NCI-H446 treated with DMSO at 0.1 percent for 48 hours (cell line): ENCODE measurements at regions not wholly inside any gene's neighbourhood (a gene's known extent, or its start where the extent isn't known, plus 50 kb on each side); places are given as distances from the start of the nearest gene placed in this dataset.

Source experiments
- DNase-seq: peaks from one replicate; lab custom pipeline; 2025; lab: John Stamatoyannopoulos, UW

GRCh38 chr7:69166979-69167516 lies 431.2 kb upstream of the AUTS2 start:
- DNase-seq, result no peak

DNA sequence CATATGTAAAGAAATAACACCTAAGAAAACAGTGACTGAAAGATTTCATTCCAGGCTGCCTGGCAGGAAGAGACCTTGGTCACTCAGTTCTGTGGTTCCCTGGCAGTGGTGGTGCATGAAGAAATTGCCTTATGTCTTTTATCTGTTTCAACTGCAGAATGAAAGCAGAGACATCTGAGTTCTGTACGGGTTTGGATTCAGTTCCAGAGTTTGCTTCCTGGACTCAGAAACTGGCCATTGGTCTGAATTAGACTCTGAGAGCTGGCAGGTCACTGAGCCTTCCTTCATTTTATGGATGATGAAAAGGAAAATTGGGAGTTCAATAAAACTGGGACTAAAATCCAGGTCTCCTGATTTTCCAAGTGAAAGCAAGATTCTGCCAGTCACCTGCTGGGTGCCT lies 428.9 kb upstream of the AUTS2 start:
- no peak for DNase-seq

GRCh38 chr7:69172357-69173077 lies 425.8 kb upstream of the AUTS2 start:
- no peak for DNase-seq

DNA sequence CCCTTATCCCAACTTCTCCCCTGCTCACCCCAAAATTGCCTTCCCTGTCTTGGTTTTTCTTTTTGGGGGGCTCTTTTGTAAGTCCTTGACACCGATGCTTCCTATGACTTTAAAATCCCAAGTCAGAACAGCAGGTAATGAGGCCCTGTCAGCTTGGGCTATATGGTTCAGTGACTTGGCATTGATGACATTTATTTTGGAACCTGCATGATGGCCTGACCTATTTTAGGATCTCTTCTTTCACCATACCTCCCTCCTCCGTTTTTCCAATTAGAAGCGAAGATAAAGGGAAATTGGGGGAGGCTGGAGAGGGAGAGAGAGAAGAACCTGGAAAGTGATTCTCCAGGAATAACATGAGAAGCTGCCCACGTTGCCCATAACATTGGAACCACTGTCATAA lies 424.9 kb upstream of the AUTS2 start:
- no peak for DNase-seq

GRCh38 chr7:69173846-69174245 lies 424.4 kb upstream of the AUTS2 start:
- no peak for DNase-seq

DNA sequence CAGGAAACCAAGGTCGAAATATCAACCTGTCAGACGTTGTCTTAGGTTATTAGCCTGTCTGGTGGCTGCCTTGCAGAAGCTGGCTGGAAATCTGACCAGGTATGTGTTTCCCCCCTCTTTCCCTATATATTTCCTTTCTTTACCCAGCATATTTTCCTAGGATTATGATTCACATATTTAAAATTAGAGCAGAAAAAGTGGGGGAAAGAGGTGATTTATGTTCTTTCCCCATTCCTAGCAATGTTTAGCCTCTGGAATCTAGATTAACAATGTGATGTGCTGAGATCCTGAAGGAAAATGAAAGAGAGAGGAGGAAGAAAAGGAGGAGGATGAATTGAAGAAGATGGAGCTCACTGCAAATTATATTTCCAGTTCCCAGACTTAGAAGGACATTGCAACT lies 421.4 kb upstream of the AUTS2 start:
- DNase-seq, result no peak

DNA sequence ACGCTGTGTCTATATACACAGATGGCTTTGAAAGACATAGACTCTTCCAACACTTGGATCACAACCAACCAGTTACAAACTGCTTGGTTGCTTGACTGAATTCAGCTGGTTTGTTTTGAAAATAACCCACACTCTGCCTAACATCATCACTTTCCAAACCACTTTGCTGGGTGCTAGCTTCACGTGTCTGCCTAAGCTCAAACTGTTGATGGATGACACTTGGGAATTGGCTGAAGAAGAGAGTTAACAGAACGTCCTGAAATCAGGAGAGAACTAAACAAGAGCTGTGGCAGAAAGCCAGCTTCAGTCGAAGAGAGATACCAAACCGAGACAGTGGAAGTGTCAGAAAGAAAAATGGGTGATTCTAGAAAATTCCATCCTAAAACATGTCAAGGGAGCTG lies 420.8 kb upstream of the AUTS2 start:
- no peak for DNase-seq

- DNase-seq, result no peak
These were observed 420.3 kb upstream of the AUTS2 start for GRCh38 chr7:69177941-69178494.

DNA sequence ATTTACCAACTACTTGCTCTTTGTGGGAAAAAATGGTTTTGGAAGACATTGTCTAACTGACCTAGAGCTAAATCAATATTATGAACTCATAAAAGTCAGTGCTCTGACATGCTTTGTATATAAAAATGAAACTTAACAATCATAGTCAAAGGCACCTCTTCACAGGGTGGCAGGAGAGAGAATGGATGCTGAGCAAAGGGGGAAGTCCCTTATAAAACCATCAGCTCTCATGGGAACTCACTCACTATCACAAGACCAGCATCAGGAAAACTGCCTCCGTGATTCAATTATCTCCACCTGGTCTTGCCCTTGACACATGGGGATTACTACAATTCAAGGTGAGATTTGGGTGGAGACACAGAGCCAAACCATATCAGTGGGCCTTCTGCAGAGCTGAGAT lies 417.6 kb upstream of the AUTS2 start:
- DNase-seq, result no peak

GRCh38 chr7:69182596-69183467 lies 415.4 kb upstream of the AUTS2 start:
- DNase-seq, result no peak

DNA sequence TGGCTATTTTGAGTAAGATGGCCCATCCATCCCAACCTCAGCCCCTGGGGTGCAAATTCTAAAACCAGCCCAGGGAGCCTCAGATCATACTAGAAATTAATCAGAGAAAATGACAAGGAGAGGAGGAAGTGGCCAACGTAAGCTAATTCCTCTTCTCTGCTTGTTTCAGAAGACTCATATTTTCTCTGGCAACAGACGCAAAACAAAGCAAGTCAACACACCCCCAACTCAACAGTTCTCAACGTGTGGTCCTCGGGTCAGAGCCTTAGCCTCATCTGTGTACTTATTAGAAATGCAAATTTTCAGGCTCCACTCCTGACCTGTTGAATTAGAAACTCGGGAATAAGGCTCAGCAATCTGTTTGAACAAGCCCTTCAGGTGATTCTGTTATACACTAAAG lies 413.9 kb upstream of the AUTS2 start:
- no peak for DNase-seq

DNA sequence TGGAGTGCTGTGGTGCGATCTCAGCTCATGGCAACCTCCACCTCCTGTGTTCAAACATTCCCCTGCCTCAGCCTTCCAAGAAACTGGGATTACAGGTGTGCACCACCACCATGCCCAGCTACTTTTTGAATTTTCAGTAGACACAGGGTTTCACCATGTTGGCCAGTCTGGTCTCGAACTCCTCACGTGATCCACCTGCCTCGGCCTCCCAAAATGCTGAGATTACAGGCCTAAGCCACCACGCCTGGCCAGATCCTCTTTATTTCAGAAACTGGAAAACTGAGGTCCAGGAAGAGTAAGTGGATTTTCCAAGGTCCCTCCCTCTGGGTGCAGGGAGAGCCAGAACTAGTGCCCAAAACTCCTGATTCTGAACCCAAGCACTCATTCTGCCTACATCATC lies 413.1 kb upstream of the AUTS2 start:
- DNase-seq, result no peak

GRCh38 chr7:69186974-69187373 lies 411.3 kb upstream of the AUTS2 start:
- no peak for DNase-seq

DNA sequence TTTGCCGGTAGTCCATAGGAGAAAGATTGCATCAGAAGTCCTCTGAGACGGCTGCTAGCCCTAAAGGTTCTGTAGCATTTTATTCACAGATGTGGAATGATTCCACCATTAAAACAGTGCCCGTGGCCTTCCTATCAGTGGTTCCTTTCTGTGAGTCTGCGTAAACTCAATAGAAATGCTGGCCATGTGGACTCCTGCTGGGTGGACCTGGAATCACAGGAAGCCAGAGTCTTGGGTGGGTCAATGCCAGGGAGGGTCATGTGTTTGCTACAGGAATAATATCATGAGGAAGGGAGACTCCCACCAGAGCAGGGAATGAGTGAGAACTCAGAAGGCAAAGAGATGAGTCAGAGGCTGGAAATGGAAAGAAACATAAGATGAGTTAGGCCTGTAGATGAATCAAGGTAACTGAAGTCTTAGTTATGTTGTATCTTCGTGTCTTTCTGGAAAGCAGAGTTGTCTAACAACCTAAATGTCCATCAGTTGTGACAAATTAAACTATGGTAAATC lies 410.4 kb upstream of the AUTS2 start:
- DNase-seq, result no peak

- DNase-seq, result no peak
These were observed 408.9 kb upstream of the AUTS2 start for GRCh38 chr7:69189406-69189805.

DNA sequence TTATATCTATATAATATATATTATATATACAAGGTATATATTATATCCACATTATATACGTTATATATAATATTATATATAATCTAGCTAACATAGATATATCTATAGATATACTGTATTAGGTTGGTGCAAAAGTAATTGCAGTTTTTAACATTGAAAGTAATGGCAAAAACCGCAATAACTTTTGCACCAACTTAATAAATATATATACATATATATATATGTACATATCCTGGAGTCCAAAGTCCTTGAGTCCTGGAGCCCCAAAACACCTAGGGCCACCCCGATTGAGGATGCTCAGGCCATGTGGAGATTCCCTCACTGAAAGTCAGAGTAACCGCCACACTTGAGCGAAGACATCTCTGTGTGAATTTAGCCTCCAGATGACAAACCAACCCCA lies 408.2 kb upstream of the AUTS2 start:
- DNase-seq, result no peak

DNA sequence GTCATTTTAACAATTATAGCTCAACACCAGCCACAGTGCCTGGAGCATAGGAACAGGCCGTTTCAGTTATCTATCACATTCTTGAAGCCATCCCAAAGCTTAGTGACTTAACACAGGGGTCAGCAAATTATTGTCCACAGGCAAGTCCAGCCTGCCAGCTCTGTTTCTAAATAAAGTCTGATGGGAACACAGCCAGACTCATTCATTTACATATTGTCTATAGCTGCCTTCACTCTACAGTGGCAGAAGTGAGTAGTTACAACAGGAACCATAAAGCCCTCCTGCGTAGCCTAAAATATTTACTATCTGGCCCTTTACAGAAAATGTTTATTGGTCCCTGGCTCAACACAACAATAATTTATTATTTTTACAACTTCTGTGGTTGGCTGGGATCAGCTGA lies 407.5 kb upstream of the AUTS2 start:
- no peak for DNase-seq

- DNase-seq, result no peak
These were observed 406.1 kb upstream of the AUTS2 start for GRCh38 chr7:69192134-69192533.

DNA sequence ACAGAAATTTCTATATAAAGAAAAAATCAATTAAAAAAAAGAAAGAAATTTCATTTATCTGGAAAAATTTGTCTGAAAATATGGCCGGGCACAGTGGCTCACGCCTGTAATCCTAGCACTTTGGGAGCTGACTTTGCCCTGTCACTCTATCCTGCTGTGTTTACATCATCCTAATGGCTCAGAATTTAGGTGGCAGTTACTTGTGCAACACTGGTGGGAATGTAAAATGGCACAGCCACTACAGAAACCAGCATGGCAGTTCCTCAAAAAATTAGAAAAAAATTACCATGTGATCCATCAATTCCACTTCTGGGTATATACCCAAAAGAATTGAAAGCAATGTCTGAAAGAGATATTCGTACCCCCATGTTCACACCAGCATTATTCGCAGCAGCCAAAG lies 405.2 kb upstream of the AUTS2 start:
- no peak for DNase-seq

GRCh38 chr7:69196593-69196992 lies 401.7 kb upstream of the AUTS2 start:
- no peak for DNase-seq

- no peak for DNase-seq
These were observed 400.0 kb upstream of the AUTS2 start for GRCh38 chr7:69198250-69198649.

GRCh38 chr7:69199041-69199440 lies 399.2 kb upstream of the AUTS2 start:
- DNase-seq, result no peak

DNA sequence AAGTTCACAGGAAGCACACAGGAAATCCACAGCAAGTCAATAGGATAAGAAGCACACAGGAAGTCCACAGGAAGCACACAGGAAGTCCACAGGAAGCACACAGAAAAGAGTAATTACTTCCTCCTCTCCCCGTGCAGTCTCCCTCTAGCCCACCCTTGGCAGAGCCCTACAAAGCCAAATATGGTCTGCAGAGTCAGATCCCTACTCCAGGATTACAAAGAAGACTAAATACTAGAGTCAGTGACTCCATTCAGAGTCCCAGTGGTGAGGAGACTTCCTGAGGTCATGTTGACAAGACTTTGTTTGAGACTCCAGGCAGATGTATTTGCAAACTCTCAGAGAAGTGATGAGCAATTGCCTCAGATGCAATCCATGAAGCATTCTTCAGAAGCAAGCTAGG lies 398.6 kb upstream of the AUTS2 start:
- no peak for DNase-seq
